ENCODE measurements at regions not wholly inside any gene's neighbourhood (a gene's known extent, or its start where the extent isn't known, plus 50 kb on each side); places are given as distances from the start of the nearest gene placed in this dataset.

- no peak for TF ChIP-seq EZH2 (IDR thresholded peaks at IDR 0.05; ENCODE audit: borderline replicate concordance, insufficient read depth, low read depth, low read length, poor library complexity, severe bottlenecking)
- no peak for TF ChIP-seq CTCF (IDR thresholded peaks at IDR 0.05)
Measured at GRCh38 chrX:134181275-134181660, 55.7 kb upstream of the CCDC160 start.
